HG03460 (cell line): ENCODE measurements at regions not wholly inside any gene's neighbourhood (a gene's known extent, or its start where the extent isn't known, plus 50 kb on each side); places are given as distances from the start of the nearest gene placed in this dataset.
A peak's percentile ranks its signal among the peaks of the same experiment; 100 is the strongest.

ENCODE experiments used
- ATAC-seq: cut with Tn5 transposase; IDR thresholded peaks from one replicate; pipeline ENCODE4 v1.9.1; 2021; ENCODE audit not compliant: unreplicated experiment

DNA sequence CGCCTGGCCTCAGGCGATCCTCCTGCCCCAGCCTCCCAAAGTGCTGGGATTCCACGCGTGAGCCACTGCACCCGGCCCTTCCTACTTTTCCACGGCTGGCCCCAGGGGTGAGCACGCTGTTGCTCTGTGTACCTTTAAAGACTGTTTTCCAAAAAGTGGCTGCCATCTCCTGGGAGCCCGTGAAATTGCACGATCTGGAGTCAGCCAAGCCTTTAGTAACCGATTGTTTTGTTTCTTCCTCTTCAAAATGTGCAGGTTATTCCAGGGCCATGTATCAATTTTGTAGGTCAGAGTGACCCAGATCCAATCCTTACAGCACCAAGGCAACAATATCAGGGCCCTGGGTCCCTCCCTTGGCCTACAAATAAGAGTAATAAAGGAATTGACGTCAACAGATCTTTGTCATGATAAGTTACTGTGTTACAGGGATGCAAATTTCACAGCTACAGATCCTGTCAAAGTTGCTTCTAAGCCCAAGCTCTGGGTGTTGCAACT lies 135.6 kb upstream of the ZNF236 start:
- ATAC-seq, result peak; percentile 68

DNA sequence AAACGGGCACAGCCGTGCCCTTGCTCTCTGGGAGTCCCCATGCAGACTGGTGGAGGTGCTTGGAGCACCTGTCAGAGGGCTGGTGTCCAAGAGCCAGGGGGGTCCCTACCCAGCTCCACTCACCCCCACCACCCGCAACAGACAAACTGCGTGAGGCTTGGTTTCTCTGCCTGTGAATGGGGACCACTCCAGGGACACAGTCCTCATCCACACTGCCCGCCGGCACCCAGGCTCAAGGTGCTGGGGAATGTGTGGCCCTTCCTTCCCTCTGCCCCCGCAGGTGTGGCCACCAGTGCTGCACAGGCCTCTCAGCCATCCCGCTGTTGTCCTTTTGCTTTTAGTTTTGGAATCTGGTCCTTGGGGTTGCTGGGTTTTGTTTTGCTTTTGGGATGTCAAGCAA lies 136.5 kb upstream of the ZNF236 start:
- no peak for ATAC-seq

DNA sequence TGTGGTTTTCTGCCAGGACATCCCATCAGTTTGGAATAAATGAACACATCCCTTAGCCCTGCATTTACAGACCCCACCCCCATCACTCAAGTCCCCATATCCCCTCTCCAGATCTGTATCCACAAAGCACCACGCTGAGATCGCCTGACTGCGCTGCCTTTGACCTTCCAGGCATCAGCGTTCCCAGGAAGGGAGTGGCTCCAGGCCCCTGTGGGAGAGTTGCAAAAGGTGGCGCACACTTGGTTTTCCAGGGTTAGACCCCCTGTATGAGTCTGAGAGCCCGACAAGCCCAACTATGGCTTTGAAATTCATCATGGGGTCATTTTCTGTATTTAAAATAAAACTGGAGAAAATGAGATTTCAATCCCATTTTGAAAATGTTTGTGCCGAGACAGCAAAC lies 137.0 kb upstream of the ZNF236 start:
- ATAC-seq, result no peak

DNA sequence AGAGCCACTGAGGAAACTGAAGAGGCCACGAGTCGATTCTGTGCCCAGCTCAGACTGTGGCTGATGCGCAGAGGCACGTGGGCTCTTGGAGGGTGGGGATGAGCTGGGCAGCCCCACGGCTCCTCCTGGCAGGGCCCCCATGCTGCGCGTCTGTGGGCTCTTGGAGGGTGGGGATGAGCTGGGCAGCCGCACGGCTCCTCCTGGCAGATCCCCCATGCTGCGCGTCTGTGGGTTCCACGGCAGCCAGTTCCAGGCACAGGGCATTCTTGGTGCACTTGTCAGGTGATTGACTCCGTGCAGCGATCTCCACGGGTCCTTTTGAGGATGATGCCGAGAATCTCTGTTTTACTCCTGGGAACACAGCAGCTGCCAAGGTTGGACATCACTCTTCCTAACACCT lies 138.1 kb upstream of the ZNF236 start:
- no peak for ATAC-seq

DNA sequence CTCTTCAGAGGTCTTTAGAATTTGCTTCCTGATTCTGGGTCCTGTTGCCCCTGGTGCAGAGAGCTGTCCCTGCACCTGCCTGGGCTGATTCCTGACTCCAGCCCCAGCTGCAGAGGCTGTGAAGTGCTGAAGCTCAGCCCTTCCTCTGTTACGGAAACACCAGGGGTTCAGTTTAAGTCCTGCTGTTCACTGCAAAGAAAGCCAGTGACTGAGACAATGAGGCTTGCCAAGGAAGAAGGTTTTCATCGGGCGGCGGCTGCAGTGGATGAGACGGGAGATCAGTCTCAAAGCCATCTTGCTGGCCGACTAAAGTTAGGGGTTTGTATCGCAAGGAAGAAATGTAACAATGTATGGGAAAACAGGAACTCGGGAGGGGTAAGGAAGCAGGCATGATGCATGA lies 142.4 kb upstream of the ZNF236 start:
- no peak for ATAC-seq

DNA sequence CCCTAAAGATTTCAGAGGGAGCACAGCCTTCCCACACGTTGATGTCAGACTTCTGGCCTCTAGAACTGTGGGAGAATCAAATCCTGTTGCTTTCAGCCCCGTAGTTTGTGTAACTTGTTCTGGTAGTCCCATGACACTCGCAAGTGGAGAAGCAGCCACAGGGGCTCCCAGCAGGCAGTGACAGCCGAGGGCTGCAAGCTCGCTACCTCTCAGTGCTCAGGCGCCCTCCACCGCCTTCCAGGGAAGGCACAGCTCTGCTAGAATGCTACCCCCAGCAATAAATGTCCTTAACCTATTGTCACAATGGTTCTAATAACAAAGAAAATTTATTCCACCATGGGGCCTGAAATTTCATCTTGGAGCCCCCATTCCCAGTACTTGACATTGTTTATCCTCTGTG lies 143.1 kb upstream of the ZNF236 start:
- ATAC-seq, result no peak

DNA sequence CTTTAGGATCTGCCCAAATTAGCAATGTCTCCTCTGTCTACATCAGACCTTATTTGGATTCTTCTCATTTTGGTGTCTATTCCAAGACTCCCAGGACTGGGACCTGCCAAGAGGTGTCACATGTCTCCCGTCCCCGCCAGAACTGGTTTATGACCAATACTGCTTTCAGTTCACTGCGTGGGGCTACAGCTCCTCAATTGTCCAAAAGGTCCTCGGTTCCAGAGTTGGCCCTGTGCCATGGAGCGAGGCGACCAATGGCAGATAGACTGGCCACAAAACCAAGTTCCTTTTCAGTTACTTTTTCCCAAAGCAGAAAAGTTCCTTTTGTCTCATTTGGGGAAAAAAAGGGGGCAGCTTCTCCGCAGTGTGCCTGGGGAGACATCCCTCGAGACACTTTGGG lies 144.1 kb upstream of the ZNF236 start:
- ATAC-seq, result no peak

DNA sequence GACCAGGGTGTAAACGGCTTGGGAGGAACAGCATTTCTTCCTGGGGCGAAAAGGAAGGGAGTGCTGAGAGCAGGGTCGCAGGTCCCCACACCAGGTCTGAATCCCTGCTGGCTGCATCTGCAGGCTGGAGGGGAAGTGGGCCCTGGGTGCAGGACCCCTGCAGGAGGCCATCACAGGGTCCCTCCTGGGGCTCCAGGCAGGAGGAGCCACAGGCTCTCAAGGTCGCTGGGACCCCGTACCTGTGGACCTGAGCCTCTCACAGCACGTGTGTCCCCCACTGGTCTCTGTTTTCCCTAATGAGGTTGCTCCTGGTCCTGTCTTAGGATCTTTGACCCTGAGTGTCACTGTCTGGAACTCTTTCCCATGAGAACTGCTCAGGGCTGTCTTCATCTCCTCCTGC lies 147.8 kb upstream of the ZNF236 start:
- no peak for ATAC-seq

DNA sequence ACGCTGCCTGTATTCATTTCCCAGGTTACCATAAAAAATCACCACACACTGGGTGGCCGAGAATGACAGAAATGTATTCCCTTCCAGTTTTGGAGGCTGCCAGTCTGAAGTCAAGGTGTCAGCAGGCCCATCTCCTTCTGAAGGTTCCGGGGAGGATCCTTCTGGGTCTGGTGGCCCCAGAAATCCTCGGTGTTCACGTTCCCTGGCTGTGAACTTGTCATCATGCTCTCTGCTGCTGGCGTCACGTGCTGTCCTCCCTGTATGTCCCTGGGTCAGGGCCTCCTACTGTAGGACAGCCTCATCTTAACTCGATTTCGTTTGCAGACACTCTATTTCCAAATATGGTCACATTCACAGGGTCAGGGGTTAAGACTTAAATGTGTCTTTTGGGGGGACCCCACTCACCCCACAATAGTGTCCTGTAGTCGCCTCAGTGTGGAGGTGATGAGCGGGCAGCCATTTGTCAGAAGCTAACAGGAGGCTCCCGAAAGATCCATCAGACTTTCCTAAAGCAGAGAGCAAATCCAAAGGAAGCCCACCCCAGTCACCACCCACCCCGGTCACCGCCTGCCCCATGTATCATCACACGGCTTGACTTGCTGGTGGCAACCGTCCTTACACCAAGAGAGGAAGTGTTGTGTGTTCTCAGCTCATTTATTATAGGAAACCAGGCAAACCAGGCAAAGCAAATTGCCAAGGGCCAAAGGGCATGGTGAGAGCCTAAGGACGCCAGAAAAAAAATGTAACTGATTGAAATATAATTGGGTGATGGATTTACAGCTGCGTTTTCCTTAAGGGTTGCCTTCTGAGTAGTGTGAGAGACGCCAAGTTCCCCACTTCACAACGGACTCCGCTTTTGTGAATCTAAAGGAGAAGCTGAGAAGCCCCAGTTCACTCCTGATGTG lies 148.8 kb upstream of the ZNF236 start:
- ATAC-seq, result no peak

DNA sequence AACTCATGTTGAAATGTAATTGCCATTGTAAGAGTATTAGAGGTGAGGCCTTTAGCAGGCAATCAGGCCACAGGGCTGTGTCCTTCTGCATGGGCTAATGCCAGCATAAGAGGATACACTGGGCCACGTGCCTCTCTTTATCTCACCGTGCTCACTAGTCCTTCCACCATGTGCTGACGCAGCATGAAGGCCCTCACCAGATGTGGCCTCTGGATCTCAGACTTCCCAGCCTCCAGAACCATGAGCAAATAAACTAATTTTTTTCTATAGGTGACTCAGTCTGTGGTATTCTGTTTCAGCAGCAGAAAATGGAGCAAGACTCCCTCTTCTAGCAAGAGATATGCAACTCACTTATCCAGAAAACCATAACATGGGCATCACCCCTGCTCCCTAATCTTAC lies 149.7 kb upstream of the ZNF236 start:
- ATAC-seq, result no peak

DNA sequence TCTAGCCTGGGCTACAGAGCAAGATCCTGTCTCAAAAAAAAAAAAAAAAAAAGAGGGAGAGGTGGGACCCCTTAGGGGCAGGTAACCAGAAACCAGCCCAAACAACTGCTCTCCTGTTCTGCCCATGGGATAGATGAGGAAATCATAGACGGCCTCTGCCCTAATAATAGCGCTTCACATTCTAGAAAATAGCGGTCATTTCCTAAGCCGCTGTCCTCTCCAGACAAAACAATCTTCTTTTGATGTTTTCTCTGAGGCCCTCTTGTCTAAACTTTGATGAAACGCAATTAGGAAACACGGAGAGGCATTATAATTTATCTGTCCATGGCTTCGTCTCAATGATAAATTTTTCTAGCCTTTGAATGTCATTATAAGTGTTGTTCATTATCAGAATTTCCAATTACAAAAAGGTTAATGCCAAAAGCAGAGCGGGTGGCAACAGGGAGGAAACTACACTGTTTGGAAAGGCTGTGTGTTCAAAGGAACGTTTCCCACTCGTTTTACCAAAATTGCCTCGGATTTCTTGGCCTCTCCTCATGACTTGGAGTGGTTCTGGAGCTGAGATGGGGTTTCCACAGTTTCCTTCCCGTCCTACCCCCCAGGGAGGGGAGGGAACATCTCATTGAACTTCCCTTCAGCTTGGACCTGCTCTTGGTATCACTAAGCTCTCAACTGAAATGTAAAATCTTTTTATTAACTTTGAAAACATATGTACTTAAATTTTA lies 151.6 kb upstream of the ZNF236 start:
- ATAC-seq, result no peak

DNA sequence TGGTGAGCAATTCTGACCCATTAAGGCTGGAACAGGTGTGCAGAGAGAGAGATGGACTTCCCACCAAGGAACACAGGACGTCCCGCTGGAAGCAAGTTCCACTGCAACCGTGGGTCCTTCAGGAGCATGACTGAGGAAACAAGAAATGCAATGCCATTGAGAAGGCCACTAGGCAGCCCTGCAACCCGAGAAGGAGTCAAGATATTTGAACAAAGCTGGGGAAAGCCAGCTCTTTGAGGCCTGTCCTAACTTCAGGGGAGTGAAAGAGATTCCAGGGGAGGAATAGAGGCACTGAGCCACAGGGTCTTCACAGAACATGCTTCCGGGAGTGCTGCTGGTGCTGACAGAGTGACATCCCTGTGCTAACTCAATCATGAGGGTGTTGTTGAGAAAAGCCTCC lies 153.8 kb upstream of the ZNF236 start:
- ATAC-seq, result no peak

DNA sequence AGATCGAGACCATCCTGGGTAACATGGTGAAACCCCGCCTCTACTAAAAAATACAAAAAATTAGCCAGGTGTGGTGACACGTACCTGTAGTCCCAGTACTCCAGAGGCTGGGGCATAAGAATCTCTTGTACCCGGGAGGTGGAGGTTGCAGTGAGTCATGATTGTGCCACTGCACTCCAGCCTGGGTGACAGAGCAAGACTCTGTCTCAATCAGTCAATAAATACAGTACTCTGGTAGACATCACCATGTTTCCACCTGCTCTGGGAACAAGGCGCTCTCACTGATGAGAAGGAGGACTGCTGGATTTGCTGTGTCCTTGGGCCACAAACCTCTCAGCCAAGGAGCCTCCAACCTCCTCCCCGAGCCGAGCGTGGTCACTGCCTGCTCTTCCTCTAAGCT lies 154.2 kb upstream of the ZNF236 start:
- no peak for ATAC-seq

DNA sequence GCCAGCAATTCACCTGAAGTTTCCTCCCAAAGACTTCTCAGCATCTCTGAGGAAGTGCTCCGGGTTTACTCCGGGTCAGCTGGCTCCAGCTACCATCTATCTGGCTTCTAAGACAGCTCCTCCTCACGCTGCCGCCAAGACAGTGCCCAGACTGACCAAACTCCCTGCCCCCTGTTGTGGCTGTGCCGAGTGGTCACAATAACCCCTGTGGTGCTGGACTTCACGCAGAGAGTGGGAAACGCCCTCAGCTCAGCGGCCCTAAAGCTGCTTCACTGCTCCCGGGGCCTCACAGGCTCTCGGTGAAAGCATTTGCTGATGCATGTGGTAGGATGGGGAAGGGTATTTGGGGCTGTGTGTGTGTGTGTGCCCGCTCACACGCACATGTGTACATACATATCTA lies 154.8 kb upstream of the ZNF236 start:
- no peak for ATAC-seq

DNA sequence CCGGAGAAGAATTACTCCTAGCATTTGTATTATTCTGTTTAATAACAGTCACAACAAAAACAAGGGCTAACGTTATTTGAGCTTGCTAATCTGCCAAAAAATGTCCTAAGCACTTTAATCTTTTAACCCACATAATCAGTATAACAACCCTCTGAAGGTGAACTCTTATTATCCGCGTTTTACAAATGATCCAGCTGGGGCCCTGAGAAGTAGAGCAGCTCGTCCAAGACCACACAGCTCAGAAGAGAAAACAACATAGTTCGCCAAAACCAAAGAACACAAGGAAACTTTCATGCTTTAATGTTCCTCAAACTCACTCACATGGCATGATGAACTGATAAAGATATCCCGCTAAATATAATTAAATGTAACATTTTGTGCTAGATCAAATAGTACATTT lies 159.7 kb upstream of the ZNF236 start:
- ATAC-seq, result no peak

DNA sequence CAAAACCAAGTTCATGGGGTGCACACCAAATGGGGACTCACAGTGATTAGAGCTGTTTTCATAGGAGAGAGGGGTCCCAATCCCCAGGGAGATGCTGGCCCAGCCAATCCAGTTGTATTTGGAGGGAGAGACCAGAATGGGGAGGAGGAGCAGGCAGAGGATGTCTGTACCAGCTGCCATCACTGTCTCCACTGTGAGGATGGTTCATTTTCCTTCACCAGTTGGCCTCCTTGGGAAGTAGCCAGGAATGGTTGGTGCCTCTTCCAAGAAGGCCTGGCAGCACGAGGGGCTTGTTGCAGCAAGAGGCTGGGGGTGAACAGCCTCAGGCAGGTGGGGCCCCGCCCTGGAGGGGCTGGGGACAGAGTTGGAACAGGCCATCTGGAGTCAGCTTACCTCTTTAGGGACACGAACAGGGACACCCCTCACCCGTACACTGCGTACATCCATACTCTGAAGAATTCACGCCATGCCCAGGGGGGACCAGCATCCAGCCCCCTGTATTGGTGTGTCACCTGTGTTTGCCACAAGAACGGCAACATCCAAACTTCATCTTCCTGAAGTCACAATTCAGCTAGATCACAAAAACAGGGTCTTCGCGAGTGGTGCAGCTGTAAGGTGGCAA lies 161.7 kb upstream of the ZNF236 start:
- ATAC-seq, result no peak

DNA sequence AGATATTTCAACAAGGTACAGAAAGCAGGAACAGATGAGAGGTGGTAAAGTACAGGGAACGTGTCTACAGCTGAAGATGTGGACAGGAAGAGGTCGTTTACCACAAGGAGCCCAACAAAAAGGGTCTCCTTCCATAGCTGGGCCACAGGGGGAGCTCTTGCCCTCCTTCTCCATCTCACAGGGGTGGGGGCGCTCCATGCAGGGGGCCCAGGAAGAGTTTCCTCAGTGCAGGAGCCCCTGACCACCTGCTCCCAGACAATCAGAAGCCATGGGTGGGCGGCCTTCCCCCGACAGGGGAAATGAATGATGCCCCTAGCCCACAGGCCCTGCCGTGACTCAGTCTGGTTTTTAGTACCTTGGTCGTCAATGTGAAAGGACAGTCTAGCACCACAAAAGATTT lies 163.6 kb upstream of the ZNF516 start:
- no peak for ATAC-seq

DNA sequence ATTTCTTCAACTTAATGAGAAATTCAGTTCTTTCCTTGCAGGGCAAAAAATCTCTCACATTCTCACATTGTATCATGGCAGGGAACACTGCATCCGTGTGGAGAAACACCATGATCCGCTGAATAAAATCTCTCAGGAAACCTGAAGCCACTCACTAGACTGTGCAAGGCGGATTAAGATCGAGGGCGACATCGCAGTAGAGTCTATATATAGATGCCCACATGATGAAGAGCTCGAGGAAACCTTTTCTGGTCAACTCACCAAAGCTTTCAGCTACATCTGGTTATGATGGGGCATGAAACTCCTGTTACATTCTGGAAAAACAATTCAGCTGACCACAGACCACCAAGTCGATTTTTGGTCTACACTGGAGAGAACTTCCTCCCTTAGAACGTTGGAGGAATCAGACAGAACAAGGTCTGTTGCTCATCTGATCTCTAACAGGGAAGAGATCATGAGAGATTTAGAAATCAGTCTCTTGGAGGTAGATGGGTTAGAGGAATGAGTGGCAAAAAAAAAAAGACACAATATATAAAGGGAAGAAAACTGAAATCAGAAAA lies 162.9 kb upstream of the ZNF516 start:
- no peak for ATAC-seq

DNA sequence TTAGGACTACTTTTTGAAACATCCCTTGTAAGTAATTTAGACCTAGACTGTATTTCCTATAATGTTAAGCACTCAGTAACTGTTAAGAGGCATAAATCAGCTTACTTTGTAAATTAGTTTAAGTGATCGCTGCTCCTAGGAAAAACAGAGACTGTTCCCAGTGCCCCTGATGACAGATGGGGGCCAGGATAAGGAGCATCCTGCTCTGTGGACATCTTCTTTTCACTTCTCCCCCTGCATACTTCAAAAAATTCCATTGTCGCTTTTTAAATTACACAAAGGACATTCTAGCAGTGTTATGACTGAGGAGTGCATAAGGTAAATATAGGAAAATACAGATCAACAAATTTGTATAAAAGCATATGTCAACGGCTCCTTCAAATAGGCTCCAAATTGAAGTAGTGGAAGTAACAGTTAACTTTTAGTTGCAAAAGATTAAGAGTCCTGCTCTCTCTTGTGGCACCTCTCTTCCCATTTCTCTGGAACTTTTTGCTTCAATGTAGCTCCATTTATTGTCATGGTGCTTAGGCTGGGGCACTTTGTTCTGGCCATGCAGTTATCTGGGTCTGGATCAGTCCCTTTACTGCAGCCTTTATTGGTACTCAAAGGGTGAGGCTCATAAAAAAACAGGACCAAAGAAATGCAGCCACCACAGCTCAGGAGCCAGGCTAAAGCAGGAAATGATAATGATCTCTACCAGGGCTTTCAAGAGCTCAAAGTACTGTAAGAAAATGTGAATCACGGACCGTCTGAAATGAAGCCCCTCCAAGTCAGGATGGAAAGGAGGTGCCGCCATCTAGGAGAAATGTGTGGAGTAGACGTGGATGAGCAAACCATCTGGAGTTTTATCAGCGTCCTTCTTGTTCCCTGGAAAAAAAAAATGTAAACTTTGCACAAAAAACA lies 162.1 kb upstream of the ZNF516 start:
- no peak for ATAC-seq

DNA sequence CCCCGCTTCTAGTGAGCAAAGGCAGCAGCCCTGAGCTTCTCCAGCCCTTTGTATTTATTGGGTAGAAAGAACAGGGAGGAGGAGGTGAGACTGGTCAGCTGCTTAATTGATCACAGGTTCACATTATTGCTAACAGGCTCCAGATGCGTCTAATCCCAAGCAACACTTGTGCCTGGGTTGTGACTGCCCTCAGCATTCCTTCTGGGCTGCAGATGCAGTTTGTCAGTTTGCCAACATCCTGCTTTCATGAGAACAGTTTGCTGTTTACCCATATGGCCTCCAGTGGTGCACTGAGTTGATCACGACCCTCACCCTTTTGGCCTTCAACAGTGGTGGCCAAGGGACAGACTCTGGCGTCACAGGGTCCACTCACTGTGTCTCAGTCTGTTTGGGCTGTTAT lies 159.5 kb upstream of the ZNF516 start:
- ATAC-seq, result no peak

DNA sequence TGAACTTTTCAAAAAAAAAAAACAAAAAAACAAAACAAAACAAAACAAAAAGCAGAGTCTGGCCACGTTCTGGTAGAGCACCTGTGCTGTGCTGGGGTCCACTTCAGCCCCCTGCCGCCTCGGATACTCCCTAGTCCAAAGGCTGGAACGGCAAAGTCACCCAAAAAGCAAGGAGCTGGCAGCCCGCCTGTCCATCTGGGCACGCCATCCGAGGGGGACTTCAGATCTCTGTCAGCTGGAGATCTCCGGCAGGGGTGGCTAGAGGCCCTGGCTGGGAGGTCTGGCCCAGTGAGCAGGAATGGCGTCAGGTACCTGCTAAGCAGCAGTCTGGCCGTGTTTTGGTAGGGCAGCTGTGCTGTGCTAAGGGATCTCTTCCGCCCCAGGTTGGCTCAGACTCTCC lies 152.3 kb upstream of the ZNF516 start:
- ATAC-seq, result no peak
